A673 (cell line): ENCODE measurements at regions not wholly inside any gene's neighbourhood (a gene's known extent, or its start where the extent isn't known, plus 50 kb on each side); places are given as distances from the start of the nearest gene placed in this dataset.

ENCODE experiments used
- CTCF ChIP-seq: fragments of 300-800, 200-600 bp; sonication (generic); conservative IDR thresholded peaks from 2 replicates; pipeline ENCODE4 v1.5.1; 2017; ENCODE audit warnings: low read depth, mild to moderate bottlenecking, antibody characterized with exemption, low read length, moderate library complexity, mixed read lengths
- EZH2 ChIP-seq: fragments of 200-600 bp; sonication (generic); IDR thresholded peaks from 2 replicates; pipeline ENCODE4 v1.6.1; 2017; ENCODE audit warnings: borderline replicate concordance, low read depth, mild to moderate bottlenecking, mixed read lengths, antibody characterized with exemption, low read length; ENCODE audit not compliant: poor library complexity, severe bottlenecking

- TF ChIP-seq EZH2 (no peak), CTCF (no peak)
Observed at GRCh38 chr3:168974617-168975403, 688.7 kb downstream of the MECOM start.
